EH (cell line): ENCODE measurements at regions not wholly inside any gene's neighbourhood (a gene's known extent, or its start where the extent isn't known, plus 50 kb on each side); places are given as distances from the start of the nearest gene placed in this dataset.
"Not testable (repeated sequence)": the region's sequence is repeated elsewhere in the genome, so short reads cannot be mapped to it uniquely, and the experiment has no call there.

Source experiments
- DNase-seq: peaks from one replicate; pipeline ENCODE4 v3.0.0-alpha.2; 2015; ENCODE audit warnings: low read depth

DNA sequence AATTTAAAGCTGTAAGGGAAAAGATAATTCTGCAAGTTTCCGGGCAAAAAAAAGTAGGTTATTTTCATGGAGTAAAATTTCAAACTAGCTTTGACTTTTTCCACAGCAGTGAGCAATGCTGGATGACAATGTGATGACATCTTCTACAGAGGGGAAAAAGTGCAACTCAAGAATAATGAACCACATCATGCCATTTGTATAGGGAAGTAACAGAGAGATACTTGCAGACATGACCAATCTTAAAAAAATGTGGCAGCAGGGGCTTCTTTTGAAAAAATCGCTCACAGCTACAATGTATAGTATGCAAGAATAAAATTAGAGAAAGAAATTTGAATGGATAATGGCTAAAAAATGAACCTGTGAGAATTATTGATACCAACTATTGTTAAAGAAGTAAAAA lies 115.5 kb downstream of the DHRS2 start:
- peak; percentile 8 for DNase-seq

DNA sequence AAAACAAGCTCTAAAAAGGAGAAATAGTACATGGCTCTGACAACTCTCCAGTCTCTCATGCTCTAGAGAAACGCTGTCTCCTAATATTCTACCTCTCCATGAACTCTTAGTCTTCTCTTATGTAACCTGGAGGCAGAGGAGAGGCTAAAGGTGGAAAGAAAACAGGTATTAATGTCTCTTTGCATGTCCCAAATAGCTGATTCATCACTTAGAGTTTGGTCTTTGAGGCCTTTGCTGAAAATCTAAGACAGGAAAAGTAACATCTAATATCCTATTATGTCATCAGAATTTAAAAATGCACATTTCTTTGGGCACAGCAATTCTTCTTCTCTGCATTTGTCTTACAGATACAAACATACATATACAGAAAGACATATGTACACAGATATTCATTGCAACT lies 127.2 kb downstream of the DHRS2 start:
- no peak for DNase-seq

DNA sequence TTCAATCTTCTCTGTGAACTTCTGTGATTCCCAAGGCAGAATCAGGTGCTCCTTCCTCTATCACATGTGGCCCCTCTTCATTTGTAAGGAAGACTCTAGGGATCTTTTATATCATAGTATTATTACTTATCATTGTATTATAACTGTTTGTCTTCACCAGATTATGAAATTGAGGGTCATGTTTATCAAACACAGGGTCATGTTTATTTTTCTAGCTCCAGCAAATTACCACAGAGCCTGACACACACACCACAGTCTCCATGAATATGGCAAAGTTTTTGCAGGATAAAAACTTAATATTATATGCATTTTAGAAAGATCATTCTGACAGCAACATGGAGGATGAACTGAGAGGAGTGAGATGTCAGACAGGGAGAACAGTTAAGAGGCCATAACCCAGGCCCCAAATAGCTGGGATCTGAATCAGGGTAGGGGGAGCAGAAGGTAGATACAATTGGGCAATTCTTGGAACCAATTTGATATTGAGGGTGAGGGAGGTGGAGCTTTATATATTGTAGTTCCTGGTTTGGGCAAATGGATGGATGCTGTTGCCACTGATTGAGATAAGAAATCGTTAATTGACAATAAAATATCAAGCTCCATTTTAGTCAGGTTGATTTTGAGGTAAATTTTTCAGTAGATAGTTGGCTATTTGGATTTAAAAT lies 130.7 kb downstream of the DHRS2 start:
- DNase-seq: no peak

DNA sequence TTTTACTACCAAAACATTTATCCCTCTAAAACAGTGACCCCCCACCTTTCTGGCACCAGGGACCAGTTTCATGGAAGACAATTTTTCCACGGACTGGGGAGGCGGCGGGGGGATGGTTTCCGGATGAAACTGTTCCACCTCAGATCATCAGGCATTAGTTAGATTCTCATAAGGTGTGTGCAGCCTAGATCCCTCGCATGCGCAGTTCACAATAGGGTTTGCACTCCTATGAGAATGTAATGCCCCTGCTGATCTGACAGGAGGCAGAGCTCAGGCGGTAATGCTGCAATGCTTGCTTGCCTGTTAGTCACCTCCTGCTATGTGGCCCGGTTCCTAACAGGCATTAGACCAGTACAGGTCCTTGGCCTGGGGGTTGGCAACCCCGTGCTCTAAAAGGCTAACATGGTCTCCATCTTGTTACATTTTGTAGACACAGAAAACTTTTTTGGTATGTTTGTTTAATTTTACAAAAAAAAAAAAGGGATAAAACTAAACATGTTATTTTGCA lies 133.1 kb downstream of the DHRS2 start:
- not testable (repeated sequence) for DNase-seq

DNA sequence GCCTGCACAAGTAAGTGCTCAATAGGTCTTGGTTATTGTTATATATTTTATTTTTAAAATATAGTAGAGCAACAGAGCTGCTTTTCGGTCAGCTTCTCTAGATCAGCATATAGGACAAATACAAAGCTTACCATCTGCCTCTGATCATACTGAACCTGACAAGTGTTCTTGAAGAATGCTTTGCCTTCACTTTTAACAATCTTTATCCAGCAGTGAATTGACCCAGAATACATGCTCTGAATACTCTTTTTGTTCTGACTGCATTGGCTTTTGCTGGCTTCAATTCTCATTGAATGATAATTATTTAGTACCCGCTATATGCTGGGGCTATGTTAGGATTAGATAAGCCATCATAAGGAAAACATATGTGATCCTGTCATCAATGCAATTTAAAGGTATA lies 137.8 kb downstream of the DHRS2 start:
- DNase-seq: no peak

DNA sequence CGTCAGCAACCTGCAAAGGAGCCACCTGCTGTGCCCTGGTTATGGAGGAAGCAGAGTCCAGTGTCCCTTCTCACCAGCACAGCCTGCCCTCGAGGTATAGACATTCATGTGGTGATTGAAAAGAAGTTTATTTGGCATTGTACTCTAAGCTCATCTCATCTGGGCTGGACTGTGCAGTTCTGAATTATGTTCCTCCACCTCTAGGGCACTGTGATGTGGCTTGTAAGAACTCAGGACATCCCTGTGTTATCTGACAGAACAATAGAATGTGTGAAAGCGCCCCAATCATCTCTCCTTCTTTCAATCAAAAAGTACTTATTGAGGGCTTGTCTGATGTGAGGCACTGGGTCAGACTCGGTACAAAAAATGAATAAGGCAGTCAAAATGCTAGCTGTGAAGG lies 140.1 kb downstream of the DHRS2 start:
- no peak for DNase-seq

DNA sequence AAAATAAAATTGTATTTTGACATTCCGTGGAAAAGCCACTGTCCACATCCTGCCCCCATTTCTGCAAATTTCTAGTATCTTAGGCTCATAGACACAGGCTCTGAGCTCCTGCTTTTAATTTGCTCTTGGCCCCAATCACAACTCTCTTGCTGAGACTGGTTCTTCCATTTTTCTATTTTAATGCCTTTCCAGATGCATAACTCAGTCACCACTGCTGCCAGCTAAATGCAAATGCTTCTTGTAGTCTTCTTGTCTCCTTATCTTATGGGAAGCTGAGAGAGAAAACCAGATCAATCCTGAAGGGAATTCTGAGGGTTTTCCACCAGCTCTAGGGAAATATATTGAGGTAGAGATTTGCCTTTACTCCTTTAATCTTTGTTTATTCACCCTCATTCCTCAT lies 149.0 kb downstream of the DHRS2 start:
- DNase-seq: no peak

DNA sequence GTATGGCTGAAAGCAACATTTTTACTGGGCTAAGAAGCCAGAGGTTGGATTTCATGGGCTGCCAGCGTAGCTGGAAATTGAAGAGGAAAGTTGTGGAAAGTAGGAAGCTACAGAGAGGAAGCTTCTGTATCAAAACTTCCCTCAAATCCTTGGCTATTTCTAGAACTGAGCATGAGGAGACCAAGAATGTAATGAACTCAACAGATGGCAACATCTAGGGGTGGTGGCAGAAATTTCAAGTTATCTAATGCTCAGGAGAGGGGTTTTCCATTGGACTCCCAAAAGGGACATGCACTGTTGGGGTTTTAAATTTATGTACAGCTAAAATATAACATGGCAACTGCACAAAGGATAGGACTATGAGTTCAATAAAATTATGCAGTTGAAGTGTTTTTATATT lies 151.3 kb downstream of the DHRS2 start:
- DNase-seq: no peak

DNA sequence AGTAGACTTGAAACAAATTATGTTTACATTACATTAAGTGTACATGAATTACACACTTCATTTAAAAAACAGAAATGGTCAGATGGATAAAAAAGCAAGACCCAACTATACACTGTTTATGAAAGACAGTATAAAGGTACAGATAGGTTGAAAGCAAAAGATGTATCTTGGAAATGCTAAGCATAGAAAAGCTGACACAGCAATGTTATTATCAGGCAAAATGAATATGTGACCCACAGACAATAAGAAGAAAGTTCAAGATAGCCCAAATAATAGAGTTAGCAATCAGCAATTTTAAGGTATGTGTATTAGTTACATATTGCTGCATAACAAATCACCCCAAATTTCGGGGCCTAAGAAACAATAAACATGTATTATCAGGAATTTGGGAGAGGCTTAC lies 153.5 kb downstream of the DHRS2 start:
- no peak for DNase-seq

DNA sequence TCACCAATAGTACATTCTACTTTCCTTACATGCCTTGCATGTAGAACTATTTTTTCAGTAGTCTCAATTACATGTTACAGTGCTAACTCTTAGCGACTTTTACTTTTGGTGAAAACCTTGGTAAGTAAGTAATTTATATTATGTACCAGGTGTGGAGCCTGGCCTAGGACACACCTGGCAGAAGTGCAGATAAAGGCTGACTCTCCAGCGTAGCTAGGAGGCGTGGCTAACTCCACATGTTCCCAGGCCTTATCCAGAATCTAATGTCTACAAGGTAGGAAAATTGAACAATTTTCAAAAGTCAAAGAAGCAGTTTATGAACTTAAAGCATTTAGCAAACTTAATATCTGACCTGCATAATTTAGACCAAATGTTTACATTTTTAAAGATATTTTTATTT lies 157.4 kb downstream of the DHRS2 start:
- DNase-seq: no peak

DNA sequence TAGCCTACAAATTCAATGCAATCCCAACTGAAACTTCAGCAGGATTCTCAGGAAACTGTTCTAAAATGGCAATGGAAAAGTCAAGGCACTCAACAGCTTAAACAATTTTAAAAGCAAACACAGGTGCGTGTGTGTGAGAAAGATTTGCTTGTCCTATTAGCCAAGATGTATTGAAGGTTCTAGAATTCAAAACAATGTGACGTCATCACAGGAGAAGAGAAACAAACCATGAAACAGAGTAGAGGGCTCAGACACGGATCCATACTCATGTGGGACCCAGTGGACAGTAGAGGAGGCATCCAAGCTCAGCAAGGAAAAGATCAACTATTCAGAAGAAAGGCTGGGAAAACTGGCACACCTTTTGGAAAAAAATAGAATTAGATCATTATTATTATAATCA lies 152.8 kb upstream of the DHRS4 start:
- no peak for DNase-seq

DNA sequence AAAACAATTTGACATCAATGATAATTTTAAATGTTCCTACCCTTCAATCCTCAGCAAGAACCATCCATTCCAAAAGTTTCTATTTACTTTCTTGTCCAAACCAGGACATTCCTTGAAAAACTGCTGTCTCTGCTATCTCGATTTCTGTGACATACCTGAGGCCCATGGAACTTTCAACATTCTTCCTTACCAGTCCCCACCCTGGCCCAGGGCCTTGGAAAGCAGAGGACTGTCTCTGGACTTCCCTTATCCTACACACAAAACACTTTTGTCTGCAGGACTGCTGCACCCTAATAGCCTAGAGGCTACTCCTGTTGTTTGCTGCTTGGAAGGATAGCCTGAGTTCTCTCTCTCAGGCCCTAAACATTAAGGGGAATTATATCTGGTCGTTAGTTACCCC lies 151.8 kb upstream of the DHRS4 start:
- DNase-seq: no peak

DNA sequence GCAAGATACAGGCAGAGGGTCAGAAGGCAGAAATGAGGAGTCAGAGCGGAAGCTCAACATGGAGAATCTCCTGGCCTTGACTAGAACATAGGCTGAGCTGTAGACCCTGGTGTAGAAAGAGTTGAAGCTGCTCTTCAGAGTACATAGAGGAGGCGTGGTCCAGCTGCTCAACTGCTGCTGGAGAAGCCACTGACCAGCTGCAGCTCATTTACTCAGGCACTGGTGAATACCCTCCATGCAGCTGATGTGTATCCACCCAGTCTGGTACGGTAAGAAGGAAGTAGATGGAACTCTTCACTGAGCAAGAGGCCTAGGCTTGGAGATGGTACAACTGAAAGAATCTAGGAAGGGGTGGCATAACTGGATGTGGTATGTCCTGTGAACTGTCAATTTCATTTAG lies 148.8 kb upstream of the DHRS4 start:
- no peak for DNase-seq

DNA sequence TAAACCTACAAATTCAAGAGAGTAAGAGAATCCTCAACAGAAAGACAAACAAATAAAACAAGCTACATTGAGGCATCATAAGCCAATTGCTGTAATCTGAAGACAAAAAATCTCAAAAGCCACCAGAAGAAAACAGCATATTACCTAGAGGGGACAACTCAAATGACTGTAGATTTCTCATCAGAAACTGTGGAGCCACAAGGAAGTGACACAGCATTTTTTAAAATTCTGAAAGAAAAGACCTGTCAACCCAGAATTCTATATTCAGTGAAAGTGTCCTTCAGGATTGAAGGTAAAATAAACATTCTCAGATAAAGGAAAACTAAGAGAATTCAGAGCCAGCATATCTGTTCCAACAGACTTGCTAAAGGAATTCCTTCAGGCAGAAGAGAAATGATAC lies 147.8 kb upstream of the DHRS4 start:
- DNase-seq: no peak

DNA sequence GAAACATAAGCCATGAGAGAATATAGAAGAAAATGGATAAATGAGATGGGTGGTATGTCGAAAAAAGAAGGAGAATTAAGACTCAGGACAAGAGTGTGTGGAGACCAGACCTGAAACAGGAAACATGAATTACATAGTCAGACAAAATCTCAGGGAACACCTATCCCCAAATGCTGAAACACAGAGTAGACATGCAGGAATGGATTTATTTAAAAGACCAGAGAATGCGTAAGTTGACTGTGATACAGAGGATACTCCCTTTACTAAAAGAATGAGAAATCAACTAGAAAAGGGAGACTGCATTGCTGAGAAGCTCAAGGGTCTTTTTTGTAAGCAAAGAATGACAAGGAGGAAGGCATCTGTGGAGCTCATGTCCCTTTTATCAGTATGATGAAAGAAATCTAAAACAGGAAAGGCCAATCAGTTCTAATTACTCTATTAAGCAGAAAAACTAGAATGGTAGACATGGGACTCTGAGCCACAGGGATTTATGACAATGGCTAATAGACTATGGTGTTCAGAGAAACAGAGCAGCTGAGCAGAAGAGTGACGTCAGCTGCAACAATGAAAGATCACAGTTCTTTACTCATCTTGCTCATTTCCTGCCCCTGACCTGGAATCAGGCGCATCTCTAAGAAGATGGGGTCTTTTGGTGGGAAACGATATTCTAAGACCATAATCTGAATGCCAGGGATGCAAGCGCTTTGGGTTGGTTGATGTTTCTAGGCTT lies 138.9 kb upstream of the DHRS4 start:
- DNase-seq: no peak

DNA sequence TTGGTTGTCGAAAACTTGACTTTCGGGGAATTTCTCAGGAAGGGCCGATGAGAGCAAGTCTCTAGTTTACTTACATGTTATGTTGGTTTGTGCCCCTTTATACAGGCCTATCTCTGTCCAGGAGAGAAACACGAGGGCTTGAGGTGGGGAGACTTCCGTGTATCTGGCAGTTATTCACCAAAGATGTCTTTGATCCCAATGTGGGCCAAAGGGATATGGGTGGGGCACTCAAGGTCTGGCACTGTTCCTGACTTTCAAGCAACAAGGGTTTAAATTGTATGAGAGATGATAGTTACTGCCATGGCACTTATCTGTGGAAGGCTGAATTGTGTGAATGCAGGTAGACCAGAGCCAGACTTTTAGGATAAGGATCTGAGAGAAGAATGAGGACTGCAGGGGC lies 137.2 kb upstream of the DHRS4 start:
- DNase-seq: no peak

DNA sequence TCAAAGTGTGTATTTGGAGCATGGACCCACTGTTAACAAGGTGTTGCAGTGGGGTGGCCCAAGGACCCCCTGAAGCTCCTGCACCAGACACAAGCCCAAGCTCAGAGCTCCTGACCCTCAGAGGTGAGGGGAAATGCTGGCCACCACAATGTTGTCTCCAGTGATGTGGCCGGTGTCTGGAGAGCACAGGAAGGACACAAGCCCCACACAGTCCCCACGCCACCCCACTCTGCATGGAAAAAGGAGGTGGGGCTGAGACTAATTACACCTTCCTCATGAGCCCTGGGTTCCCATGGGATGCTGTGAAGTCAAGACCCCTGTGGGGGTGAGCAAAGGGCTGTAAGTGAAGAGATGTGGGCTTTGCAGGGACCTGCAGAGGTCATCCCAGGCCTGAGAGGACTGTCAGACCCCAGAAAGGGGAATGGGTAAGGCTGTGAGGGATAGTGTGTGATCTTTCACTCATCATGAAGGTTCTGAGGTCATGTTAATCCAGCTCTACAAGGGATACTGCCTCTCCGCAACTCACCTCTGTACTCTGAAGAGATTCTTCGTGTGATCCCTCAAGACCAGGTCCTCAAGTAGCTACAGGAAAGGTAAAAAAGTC lies 136.3 kb upstream of the DHRS4 start:
- DNase-seq: no peak

DNA sequence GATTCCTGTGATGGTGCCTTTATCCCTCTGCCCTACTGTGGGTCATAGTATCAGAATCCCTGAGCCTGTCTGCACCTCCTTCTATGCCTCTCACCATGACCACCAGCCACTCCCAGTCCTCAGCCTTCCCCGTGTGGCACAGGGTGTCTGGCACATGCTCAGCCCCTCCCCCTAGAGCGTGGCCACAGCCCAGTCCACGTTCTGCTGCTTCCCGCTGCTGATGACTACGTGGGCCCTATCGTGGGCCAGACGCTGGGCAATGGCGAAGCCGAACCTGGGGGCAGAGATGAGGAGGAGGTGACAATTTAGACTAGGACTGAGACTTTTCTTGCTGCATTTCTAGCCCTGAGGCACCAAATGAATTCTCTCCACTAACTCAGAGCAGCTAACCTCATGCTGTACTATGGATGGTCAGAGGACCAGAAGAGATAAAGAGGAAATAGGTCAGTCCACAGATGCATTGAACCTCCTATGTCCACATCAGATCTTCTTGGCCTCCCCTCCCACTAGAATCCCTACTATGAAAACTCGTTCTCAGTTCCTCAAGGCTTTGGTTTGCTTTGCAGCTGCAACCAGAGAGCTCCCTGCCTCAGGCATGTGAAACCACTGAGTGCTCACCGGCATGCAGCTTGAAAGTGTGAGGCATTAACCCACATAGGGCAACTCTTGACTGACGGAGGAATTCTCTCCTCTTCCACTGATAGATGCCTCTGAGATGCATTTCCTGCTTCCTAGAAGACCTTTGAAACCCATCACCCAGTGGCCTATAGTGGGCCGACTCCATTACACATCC lies 126.3 kb upstream of the DHRS4 start:
- peak; percentile 36 for DNase-seq

DNA sequence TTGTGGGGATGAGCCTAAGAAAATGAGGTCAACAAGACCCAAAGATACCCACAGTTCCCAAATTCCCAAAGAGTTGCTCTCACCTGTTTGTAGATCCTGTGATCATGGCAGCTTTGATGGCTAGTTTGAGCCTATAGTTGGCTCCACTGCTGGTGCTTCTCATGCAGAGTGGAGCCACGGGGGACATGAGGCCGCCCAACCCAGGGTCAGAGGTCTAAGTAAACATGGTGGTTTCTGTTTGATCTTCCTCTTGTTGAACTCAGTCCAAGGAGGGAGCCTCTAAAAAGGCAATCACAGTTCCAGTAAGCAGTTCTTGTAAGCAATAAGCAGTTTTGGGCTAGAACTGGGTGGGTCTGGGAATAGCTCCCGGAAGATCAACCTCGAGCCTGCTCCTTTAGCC lies 125.6 kb upstream of the DHRS4 start:
- no peak for DNase-seq

DNA sequence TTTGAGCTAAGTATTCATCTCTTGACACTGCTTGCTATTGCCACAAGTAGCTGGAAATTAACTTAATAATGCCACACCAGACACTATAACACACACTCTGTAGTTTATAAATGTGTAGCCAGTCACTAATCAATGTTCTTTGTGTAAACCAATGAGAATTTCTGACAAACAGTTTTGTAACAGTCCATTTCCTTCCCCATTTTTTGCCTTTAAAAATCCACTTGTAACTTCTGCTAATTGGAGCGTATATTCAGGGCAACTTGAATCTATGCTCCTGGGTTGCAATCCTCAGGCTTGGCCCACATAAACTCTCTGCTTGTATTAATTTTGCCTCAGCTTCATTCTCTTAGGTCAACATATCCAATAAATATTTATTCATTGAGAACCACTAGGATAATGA lies 125.0 kb upstream of the DHRS4 start:
- no peak for DNase-seq

DNA sequence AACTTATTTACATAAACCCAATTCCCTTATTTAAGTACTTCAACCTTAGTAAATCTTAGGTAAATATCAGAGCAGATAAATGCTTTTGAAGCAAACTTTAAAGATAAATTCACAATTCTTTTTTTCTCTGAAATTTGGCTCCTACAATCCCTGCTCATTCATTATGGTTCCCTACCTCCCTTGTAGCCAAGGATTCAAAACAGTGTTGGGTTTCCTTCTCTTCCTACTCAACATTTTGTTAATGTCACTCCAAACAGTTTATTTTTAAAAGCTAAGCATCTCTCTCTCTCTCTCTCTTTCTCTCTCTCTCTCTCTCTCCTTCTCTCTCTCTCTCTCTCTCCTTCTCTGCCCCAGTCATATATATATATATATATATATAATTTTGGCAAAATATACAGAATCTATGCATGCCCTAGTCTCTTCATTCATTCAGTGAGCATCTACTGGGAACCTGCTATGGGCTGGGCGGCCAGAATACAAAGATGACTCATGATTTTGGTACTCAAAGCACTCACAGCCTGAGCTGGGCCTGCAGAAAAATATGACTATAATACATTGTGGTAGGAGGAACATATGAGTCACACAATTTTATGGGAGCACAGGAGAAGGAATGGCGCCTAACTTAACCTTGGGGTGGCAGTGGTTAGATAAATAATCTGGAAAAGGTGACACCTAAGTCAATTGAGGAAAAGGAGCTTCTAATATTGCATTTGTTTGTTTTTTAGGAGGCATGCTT lies 123.7 kb upstream of the DHRS4 start:
- peak; percentile 95 for DNase-seq

DNA sequence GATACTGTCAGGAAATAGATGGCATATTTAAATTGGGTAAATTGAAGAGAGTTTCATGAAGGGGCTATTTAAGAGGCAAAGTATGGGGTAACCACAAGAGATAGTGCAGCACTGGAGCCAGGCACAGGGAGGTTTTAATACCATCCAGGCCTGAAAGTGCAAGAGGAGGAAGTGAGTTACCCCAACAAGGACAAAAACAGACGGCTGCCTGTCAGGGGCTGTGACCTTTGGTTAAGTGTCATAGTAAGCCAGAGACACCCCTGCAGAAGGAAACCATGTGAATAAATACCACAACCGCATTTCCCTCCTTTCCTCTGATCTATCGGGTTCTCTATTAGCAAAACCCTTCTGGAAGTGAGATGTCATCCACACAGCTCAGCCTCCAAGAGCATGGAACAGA lies 122.0 kb upstream of the DHRS4 start:
- no peak for DNase-seq
